HG02938 (cell line): ENCODE measurements at regions not wholly inside any gene's neighbourhood (a gene's known extent, or its start where the extent isn't known, plus 50 kb on each side); places are given as distances from the start of the nearest gene placed in this dataset.
"Not testable (repeated sequence)": the region's sequence is repeated elsewhere in the genome, so short reads cannot be mapped to it uniquely, and the experiment has no call there.

Experiments
- ATAC-seq: cut with Tn5 transposase; IDR thresholded peaks from one replicate; pipeline ENCODE4 v1.9.1; 2021; ENCODE audit warnings: mild to moderate bottlenecking, moderate library complexity; ENCODE audit not compliant: unreplicated experiment

DNA sequence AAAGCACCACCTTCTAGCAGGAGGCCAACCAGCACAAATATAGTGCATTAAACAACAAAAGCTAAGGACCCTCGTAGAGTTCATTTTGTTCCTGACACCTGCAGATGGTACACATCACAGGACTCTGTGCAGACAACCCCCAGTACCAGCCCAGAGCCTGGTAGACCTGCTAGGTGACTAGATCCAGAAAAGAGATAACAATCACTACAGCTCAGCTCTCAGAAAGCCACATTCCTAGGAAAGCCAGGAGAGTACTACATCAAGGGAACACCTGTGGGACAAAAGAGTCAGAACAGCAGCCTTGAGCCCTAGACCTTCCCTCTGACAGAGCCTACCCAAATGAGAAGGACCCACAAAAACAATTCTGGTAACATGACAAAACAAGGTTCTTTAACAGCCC is 344.7 kb upstream of the PTBP2 start:
- ATAC-seq: no peak

DNA sequence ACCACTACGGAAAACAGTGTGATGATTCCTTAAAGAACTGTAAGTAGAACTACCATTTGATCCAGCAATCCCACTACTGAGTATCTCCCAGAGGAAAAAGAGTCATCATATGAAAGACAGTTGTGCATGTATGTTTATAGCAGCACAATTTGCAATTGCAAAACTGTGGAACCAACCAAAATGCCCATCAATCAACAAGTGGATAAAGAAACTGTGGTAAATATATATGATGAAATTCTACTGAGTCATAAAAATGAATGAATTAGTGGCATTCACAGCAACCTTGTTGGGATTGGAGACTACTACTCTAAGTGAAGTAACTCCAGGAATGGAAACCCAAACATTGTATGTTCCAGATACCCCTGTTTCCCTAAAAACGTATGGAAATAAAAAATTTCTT is 337.0 kb upstream of the PTBP2 start:
- no peak for ATAC-seq

DNA sequence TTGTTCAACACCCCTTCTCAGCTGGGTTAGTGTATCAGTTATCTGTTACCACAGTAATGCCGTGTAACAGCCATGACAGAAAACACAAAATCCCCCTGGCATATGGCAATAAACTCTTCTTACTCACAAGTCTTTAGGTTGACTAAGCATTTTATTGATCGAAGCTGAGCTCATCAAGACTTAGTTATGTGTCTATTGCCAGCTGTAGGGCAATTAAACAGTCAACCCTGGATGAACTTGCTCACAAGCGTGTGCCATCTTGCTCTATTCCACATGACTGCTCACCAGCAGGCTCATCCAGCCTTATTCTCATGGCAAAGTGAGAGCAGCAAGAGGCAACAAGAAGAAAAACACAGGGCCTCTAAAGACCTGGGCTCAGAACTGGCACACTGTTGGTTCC is 333.8 kb upstream of the PTBP2 start:
- ATAC-seq: no peak

DNA sequence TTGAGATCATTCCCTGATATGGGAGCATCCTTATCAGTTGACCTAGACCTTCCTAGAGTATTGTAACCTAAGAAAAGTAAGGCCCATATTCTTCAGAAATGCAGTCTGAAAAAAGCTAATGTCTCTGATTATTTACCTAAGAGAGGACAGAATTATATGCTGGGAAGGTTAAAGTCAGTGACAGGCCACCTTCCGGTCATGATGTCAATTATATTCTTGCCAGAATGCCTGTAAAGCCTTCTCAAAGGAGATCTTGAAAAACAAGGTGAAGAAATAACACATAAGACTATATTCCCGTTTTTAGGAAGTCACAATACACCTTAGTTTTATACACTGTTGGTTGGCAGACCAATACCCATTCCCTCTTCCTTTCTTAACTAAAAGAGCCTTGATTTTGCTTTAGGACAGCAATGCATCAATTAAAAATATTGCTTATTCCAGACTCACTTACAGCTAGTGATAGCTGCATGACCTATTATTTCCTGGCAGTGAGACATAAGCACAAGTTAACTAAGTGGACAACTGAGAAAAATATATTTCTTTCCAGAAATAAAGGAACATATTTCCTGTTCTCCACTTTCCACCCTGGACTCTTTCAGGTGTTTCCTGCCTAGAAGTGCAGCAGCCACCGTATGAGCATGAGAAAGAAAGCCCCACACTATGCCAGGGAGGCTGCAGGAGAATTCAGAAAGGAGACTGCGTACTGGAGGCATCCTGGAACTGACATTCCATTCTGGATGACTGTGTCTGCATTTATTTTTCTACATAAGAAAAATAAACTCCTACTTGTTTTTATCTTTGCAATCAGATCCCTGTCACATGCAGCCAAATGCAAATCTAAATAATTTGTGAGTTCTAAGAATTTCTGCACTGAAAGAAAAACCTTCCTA is 332.9 kb upstream of the PTBP2 start:
- no peak for ATAC-seq

DNA sequence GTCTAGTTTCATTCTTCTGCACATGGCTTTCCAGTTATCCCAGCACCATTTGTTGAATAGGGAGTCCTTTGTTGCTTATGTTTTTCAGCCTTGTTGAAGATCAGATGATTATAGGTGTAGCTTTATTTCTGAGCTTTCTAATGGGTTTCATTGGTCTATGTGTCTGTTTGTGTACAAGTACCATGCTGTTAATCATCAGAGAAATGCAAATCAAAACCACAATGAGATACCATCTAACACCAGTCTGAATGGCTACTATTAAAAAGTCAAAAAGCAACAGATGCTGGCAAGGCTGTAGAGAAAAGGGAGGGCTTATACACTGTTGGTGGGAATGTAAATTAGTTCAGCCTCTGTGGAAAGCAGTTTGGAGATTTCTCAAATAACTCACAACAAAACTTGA is 321.5 kb upstream of the PTBP2 start:
- no peak for ATAC-seq

DNA sequence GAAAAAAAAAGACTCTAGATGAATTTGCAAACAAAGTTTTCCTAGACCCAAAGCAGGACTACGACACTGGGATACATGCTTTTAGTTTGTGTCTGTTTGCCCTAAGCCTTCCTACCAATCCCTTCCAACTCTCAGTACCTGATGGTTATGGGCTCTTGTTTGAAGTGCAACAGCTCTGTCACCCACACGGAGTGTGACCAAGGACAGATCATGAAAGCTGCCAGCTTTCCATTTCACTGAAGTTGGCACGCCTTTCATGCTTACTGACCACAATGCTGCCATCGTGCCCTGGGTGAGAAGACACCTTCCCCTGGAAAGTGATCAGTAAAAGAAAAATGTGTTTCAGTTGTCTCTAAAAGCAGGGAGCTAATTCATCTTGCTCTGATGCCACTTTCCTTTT is 312.5 kb upstream of the PTBP2 start:
- no peak for ATAC-seq

DNA sequence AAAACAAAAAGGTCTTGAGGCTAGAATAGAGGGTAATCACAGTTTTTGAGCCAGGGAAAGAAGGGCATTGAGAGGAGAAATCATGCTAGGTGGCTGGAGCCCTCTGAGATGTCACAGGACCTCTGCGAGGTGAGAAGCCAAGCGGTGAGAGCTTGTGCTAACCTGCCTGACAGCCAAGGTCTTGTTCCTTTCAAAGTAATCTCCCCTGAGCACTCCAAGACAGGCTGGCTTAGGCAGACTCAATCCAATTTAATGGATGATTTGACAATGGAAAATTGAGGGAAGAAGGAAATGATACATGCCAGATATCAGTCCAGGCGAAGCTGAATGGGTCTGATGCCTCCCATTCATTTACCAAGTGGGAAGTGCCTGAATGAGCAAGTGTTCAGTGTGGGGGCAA is 311.9 kb upstream of the PTBP2 start:
- no peak for ATAC-seq

DNA sequence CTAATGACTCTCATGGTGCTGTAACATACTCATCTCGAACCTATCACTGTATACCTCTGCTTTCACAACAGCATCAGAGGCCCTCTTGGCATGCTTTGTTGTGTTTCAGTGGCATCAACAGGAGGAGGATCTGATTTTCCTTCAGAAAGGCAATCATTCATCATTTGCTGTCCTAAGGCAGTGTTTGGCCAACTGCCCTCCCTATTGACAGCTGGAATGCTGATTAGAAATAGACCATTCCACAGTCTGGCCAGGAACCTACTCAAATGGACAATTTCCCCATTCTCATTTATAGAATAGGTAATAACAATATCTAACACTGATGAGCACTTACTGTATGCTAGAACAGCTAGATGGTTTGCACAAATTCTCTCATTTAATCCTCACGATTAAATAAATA is 310.6 kb upstream of the PTBP2 start:
- no peak for ATAC-seq

DNA sequence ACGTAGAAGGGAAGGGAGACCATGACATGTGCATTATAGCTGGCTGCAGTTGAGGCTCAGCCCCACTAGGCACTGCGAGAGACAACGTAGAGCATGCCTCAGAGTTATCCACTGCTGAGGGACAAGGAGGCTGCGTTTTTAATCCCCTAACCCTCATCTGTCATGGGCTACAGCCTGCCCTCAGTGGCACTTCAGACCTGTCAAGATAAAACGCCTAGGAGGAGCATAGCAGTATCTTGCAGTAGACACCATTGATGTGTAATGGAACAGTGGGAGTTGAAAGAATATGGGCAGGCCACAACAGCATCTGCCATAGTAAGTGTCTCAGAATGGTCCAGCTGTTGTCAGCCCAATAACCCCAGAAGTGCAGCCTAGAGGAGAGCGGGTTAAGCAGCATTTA is 307.0 kb upstream of the PTBP2 start:
- no peak for ATAC-seq

DNA sequence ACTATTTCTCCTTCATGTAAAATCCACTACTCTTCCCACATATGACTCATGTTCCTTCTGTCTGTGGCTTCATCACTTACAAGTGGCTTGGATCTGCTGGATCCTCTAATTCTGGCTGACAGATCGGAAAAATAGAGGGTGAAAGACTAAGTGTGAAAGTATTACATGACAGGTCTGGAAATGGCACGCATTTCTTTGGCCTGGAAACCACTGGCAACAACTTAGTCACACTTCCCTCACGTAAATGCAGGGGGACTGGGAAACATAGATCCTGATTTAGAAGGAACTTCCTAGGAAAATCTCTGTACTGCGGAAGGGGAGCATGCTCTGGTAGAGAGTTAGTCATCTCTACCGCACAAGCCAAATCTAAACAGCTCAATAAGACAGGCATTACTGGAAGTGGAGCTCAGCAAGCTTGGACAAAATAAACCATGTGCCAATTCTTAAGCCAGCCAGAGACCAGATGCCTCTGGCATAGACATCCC is 305.4 kb upstream of the PTBP2 start:
- ATAC-seq: no peak

DNA sequence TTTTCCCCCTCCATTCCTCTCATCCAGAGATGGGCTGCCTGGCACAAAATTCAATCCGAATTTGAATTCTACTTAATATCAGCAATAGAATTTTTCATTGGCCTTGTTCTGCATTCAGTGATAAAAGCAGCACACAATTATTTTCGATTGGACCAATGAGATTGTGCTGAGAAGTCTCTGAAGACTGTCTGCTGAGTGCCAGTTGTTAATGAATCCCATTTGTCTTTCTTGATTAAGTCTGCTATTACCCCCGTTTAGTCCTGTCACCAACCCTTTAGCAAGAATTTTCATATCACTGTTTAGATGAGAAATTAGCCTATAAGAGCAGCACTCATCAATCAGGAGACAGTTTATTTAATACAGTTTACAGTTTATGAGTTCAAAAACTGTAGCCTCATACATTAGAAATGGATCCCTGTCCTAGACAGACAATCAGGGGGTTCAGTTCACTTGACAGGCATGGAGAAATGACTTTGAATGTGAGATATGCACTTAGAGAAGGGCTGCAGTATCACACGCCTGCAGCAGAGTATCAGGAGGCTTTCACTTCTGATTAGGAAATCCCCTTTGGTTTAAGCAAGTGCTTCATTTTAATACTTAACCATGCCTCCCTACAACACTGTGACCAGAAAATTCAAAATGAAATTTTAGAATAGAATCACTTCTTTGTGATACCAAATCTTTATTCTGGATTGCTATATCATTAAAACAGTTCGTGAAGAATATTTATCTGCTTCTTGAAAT is 304.7 kb upstream of the PTBP2 start:
- peak; percentile 99 for ATAC-seq

DNA sequence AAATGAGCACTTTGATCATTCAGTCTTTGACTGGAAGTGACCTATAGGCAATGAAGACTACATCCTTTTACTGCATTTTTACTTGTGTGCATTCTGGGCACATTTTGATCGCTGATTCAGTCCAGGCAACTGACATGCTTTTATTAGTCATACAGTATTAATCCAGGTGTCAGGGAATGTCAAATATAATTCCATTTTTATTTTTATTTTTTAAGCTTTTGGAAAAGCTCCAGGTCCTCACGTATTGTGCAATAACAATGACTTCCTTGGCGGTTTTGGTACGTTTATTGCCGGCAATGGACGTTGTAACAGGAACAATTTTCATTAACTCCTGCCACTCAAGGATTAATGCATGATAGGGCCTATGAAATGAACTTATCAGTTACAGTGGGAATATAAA is 302.6 kb upstream of the PTBP2 start:
- ATAC-seq: no peak

DNA sequence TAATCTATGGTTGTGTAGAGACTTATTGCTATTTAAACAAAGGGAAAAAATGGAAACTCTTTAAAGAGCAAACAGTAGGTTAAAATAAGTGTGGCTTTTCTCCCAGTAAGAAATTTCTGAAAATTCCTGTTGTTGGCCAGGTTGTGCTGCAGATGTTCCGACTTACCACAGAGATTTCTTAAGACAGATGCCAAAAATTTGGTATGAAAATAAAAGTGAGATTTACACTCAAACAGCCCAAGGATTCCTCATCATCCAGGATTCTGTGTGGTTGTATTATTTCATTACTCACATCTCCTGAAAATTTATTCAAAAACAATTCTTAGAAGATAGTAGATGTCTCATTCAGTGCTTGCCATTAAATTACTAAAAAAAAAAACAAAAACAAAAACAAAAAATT is 296.7 kb upstream of the PTBP2 start:
- ATAC-seq: no peak

DNA sequence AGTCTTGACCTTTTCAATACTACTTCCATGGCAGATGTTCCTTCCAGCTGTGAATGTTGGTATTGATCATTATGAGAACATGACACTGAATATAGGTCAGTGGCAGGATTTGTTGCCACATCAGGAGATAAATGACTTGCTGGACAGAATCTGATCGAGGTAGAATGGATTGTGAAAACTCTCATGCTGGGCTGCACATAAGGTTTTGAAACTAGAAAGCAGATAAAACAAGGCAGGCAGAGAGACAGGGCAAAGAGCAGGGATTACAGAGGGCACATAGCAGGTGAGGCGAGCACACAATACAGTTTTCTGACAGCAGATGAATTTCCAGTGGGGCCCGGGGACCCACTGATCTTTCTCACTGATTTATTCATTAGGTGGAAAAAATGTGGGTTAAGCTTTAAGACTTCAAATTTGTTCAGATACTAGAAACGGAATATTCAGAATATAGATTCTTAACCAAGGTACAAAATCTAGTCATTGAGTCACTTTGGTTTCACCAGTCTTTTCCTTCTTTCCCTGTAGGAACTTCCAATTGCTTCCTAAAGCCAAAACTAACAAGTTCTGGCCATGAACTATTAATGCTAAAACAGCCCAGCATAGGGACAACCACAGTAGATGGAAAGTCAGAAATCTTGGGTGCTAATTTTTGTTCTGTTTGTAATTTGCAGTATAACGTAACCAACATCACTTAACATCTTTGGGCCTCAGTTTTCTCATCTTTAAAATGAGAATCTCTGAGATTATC is 296.0 kb upstream of the PTBP2 start:
- no peak for ATAC-seq

DNA sequence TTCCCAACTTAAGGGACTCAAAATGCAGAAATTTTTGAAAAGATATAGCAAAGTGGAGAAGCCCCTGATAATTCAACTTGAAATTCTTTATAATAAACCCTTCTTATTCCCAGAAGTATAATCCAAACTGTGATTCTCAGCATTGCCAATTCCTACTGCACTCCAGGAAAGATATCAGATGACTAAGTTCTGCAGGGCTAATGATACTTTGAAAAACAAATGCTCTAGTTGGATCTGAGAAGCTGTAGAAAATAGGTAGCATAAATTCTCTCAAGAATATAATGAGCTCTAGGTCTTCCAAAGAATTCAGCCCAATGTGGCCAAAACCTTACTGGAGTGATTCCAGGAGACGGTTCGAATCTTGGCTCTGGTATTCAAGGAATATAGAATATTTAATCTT is 294.0 kb upstream of the PTBP2 start:
- ATAC-seq: no peak

DNA sequence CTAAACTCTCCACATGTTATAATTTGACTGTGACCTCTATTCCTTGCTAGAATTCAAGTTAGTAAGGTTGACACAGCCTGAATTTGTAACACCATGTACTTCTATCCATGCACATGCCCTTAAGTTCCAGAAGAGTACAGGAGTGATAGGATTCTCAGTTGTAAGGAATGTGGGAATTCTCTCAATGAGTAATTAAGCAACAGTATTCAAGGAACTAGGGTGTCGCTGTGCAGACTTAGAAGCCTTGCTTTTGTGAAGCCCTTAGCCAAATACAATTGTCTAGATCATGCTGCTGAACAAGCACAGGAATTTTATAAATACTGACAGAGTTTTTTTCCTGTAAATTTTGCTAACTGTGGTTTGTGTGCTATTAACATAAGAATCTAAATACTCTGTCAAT is 276.3 kb upstream of the PTBP2 start:
- no peak for ATAC-seq

DNA sequence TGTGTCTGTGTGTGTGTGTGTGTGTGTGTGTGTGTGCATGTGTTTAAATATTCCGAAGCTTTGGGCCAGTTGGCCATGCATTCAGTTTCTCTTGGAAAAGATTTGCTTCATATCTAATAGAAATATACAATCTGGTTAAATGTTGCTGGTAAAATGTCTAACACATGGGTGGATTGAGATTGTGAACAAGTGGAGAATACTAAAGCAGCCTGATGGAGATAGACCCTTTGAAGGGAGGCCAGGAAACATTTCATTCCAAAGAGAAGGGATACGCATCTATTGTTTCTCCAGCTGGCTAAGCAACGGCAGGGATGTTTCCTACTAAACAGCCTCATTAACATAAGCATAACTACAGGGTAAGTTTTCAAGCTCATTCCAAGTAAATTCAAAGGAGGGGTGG is 257.5 kb upstream of the PTBP2 start:
- no peak for ATAC-seq

DNA sequence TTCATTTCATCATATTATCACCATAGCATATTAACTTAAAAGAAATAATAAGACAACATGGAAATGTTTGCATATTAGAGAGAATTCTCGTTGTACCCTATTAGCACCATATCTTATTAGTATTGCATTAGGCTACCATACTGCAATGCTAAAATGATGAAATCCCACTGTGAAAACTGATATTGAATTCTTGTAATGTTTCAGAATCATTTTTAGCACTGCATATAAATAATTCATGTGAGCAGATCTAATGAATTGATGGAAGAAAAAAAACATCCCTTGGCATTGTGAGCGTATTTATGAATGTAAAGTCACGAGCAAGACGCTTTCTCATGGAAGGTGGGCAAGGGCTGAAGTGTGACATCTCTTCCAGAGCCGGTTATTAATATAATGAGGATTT is 257.1 kb upstream of the PTBP2 start:
- no peak for ATAC-seq

DNA sequence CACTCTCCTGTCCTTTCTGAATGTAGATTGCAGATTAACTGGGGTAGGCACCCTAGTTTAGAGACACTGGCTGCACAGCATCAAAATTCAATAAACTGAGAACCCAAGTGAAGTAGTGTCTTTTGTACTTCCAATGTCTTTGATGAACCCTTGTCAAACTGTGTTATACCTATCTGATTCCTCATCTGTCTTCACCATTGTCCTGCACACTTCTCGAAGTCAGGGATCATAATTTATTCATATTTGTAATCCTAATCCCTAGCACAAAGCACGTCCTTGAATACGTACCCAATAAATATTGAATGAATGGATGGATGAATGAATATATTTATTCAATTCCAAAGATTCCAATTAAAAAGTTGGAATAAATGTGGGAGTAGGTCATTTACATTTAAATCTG is 256.6 kb upstream of the PTBP2 start:
- no peak for ATAC-seq

DNA sequence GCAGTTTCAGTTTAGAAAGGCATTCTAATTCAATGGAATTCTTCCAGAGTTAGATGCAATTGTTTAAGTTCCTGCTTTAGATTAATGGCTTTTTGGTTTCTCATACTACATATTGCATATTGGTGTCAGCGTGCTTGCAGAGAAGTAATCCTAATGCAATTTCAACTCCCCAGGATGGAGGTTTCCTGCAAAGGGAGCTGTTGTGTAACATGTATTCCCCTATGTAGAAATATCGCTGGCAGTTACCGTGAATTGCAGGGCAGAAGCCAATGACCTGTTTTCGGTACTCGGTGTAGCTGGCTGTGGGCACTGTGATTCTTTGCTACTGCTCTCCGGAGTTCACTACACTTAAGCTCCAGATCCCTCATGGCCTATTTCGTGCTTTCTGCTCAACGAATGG is 256.1 kb upstream of the PTBP2 start:
- no peak for ATAC-seq

DNA sequence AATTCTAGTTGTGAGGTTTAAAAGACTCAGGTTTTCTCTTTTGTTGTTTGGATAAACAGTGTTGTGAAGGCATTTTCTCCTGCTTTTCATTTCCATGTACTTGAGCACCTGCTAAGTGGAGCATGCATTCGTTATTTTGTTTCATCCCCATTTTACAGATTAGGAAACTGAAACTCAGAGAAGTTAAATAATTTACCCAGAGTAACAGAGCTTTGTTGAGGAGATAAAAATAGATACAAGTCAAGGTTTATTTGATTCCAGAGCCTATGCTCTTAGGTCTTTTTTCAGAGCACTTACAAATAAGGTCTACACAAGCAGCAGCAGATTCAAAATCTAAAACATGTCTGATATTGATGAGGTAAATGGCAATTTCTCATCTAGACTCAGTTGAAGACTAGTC is 254.7 kb upstream of the PTBP2 start:
- ATAC-seq: no peak

DNA sequence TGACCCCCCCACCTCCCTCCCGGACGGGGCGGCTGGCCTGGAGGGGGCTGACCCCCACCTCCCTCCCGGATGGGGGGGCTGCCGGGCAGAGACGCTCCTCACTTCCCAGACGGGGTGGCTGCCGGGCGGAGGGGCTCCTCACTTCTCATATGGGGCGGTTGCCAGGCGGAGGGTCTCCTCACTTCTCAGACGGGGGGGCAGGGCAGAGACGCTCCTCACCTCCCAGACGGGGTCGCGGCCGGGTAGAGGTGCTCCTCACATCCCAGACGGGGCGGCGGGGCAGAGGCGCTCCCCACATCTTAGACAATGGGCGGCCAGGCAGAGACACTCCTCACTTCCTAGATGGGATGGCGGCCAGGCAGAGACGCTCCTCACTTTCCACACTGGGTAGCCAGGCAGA is 251.9 kb upstream of the PTBP2 start:
- ATAC-seq: not testable (repeated sequence)
